Endothelial cell of umbilical vein (primary cell): ENCODE measurements at regions not wholly inside any gene's neighbourhood (a gene's known extent, or its start where the extent isn't known, plus 50 kb on each side); places are given as distances from the start of the nearest gene placed in this dataset.

Experiments used
- BruUV-seq: library from RNA; stranded (reverse); fragments of 400-500 nt; replicated peaks from 2 replicates; lab custom pipeline; 2021; lab: Mats Ljungman, UMichigan
- CTCF ChIA-PET: fragments of 300-600, 350-600 bp; sonication (Branson Sonifier 250); formaldehyde crosslinking; loops from one replicate; lab custom pipeline; 2021; ENCODE audit warnings: antibody characterized with exemption, inconsistent platforms; lab: Charles Lee
- POLR2A ChIA-PET: fragments of 300-600, 350-600 bp; sonication (Branson Sonifier 250); formaldehyde crosslinking; loops from one replicate; lab custom pipeline; 2021; ENCODE audit warnings: antibody characterized with exemption, inconsistent platforms; lab: Charles Lee
- DNase-seq: peaks from one replicate; pipeline ENCODE4 v3.0.0-alpha.2; 2011; ENCODE audit warnings: low read depth, low spot score
- FAIRE-seq: peaks from 2 replicates; lab custom pipeline; 2011; peaks lifted over from hg19 to GRCh38; lab: Jason Lieb, UNC
- H2AFZ ChIP-seq: 2 replicates; pipeline ENCODE4 v1.6.0; 2012; ENCODE audit warnings: low read depth, low read length, control low read depth, inconsistent platforms
- H3K27ac ChIP-seq: 2 replicates; pipeline ENCODE4 v1.5.1; 2011; ENCODE audit warnings: low read depth, mild to moderate bottlenecking, control low read depth, low read length, moderate library complexity; ENCODE audit not compliant: insufficient read depth
- H3K27me3 ChIP-seq, 2 experiments: 2 replicates each; pipeline versions ENCODE4 v1.6.0 to v1.6.1; 2011; ENCODE audit warnings: low read length in 2 of 2, mixed read lengths in 1 of 2; ENCODE audit not compliant: control insufficient read depth in 2 of 2, insufficient read depth in 2 of 2
- H3K36me3 ChIP-seq, 2 experiments: 2 replicates in 1 of 2; 3 replicates in 1 of 2; pipeline ENCODE4 v1.5.1; 2011; ENCODE audit warnings: low read length in 2 of 2, mild to moderate bottlenecking in 1 of 2, moderate library complexity in 1 of 2; ENCODE audit not compliant: control insufficient read depth in 2 of 2, insufficient read depth in 2 of 2; ENCODE audit errors: extremely low read depth in 1 of 2
- H3K4me1 ChIP-seq: 3 replicates; pipeline ENCODE4 v1.5.1; 2011; ENCODE audit warnings: mild to moderate bottlenecking, low read length; ENCODE audit not compliant: control insufficient read depth, insufficient read depth; ENCODE audit errors: extremely low read depth
- H3K4me2 ChIP-seq: 2 replicates; pipeline ENCODE4 v1.6.1; 2011; ENCODE audit warnings: low read length, control low read depth, mixed read lengths; ENCODE audit not compliant: insufficient read depth
- H3K4me3 ChIP-seq, 3 experiments: fragments of 200-600 bp in 1 of 3; sonication (generic), shearing (Covaris generic) in 1 of 3; replicated peaks in 1 of 3; 2 replicates each; pipeline ENCODE4 v1.5.1; 2011 to 2016; ENCODE audit warnings: control low read depth in 3 of 3, low read length in 3 of 3, mild to moderate bottlenecking in 2 of 3, inconsistent platforms in 1 of 3, low read depth in 1 of 3, moderate library complexity in 1 of 3; ENCODE audit not compliant: insufficient read depth in 1 of 3
- H3K79me2 ChIP-seq: 2 replicates; pipeline ENCODE4 v1.6.0; 2012; ENCODE audit warnings: low read length, inconsistent platforms; ENCODE audit not compliant: control insufficient read depth, insufficient read depth
- H3K9ac ChIP-seq: replicated peaks from 2 replicates; pipeline ENCODE3; 2011; ENCODE audit warnings: low read length, control low read depth; ENCODE audit not compliant: insufficient read depth; ENCODE audit errors: extremely low read depth
- H3K9me1 ChIP-seq: replicated peaks from 3 replicates; pipeline ENCODE4 v1.6.0; 2011; ENCODE audit warnings: mild to moderate bottlenecking, low read length; ENCODE audit not compliant: control insufficient read depth, insufficient read depth; ENCODE audit errors: extremely low read depth
- H3K9me3 ChIP-seq: replicated peaks from 2 replicates; pipeline ENCODE4 v1.5.1; 2012; ENCODE audit warnings: low read length, inconsistent platforms; ENCODE audit not compliant: control insufficient read depth, insufficient read depth
- H4K20me1 ChIP-seq: replicated peaks from 2 replicates; pipeline ENCODE3; 2011; ENCODE audit warnings: mild to moderate bottlenecking, low read length; ENCODE audit not compliant: control insufficient read depth, insufficient read depth; ENCODE audit errors: extremely low read depth
- EZH2 ChIP-seq: IDR thresholded peaks from 2 replicates; pipeline ENCODE4 v1.6.1; 2012; ENCODE audit warnings: borderline replicate concordance, low read depth, mild to moderate bottlenecking, moderate library complexity, low read length, inconsistent platforms; ENCODE audit not compliant: severe bottlenecking
- FOS ChIP-seq: IDR thresholded peaks from 2 replicates; pipeline ENCODE4 v1.6.1; 2011; ENCODE audit warnings: mild to moderate bottlenecking, low read length, moderate library complexity, borderline replicate concordance; ENCODE audit not compliant: insufficient read depth
- GATA2 ChIP-seq: IDR thresholded peaks from 2 replicates; pipeline ENCODE4 v1.7.0; 2011; ENCODE audit warnings: low read depth, mild to moderate bottlenecking, moderate library complexity, mixed read lengths, low read length; ENCODE audit not compliant: insufficient read length, insufficient read depth
- JUN ChIP-seq: IDR thresholded peaks from 2 replicates; pipeline ENCODE4 v1.6.1; 2011; ENCODE audit warnings: borderline replicate concordance, low read depth; ENCODE audit not compliant: insufficient read length, insufficient read depth
- MYC ChIP-seq: IDR thresholded peaks from one replicate; pipeline ENCODE4 v1.6.1; 2011; ENCODE audit warnings: mild to moderate bottlenecking, low read depth, low read length
- POLR2A ChIP-seq: IDR thresholded peaks from 2 replicates; pipeline ENCODE4 v1.6.1; 2012; ENCODE audit warnings: low read depth, mild to moderate bottlenecking, control low read depth, low read length
- POLR2AphosphoS5 ChIP-seq: IDR thresholded peaks from 2 replicates; pipeline ENCODE4 v1.6.1; 2012; ENCODE audit warnings: low read depth, mild to moderate bottlenecking, control low read depth, low read length, moderate library complexity; ENCODE audit not compliant: insufficient read depth
- dilution Hi-C: fragments of 300-500 bp; cut with MboI; formaldehyde crosslinking; loops from one replicate; pipeline ENCODE4 v1.15.0; 2019; ENCODE audit warnings: low sequenced_read_pairs; ENCODE audit not compliant: extremely low pct_ligation_motif_present
- intact Hi-C: fragments of 100-400 bp; cut with micrococcal nuclease; formaldehyde crosslinking; loops from one replicate; pipeline ENCODE4 v1.10.0; 2022
- TF ChIP-seq, protein P1 (sequence below): IDR thresholded peaks from 2 replicates; pipeline ENCODE4 v1.6.1; 2011; ENCODE audit not compliant: insufficient read depth, insufficient read length
- TF ChIP-seq, protein P2 (sequence below), 2 donors: IDR thresholded peaks; 1 replicate in 1 of 2; 2 replicates in 1 of 2; pipeline ENCODE4 v1.5.1; 2011; ENCODE audit warnings: low read length in 2 of 2, mild to moderate bottlenecking in 2 of 2, moderate library complexity in 2 of 2, control low read depth in 1 of 2, inconsistent platforms in 1 of 2, low read depth in 1 of 2; ENCODE audit not compliant: insufficient read depth in 1 of 2; ENCODE audit errors: extremely low read depth in 1 of 2

DNA sequence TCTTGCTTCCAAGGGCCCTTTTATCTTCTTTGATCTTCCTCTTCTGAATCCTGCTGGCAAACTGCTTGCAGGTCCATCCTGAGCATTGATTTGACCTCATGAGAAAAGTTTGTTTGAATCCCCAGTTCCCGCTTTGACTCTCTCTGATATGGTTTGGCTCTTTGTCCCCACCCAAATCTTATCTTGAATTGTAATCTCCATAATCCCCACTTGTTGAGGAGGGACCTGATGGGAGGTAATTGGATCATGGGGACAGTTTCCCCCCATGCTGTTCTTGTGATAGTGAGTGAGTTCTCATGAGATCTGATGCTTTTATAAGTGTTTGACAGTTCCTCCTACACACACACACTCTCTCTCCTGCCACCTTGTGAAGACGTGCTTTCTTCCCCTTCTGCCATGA, 126.6 kb upstream of the ARHGAP20 start:
- Histone ChIP-seq H3K27me3 (no peaks in the 10 kb centered on the region), H4K20me1 (no peaks in the 10 kb centered on the region), H3K4me3 (no peak overlapping the region), H3K9ac (no peak overlapping the region), H3K27ac (no peak overlapping the region), H3K9me3 (no peaks in the 10 kb centered on the region), H3K4me1 (peaks cover 2% of the 10 kb centered on the region), H3K36me3 (no peaks in the 10 kb centered on the region), H3K79me2 (no peaks in the 10 kb centered on the region), H2AFZ (no peak overlapping the region), H3K4me2 (no peak overlapping the region), H3K9me1 (no peaks in the 10 kb centered on the region)
- BruUV-seq: no TSS peak
- ChIA-PET CTCF (no interaction called here), POLR2A (no interaction called here)
- DNase-seq: no peak
- dilution Hi-C loops (no loop called here), intact Hi-C loops (loop anchor here (10.0 kb wide), 1 partner anchor 124 kb away; the partner anchor contains the start of gene ARHGAP20)
- no peak for FAIRE-seq
- TF ChIP-seq, protein P1, sequence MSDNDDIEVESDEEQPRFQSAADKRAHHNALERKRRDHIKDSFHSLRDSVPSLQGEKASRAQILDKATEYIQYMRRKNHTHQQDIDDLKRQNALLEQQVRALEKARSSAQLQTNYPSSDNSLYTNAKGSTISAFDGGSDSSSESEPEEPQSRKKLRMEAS: no peak
- TF ChIP-seq EZH2: no peak
- no peak for TF ChIP-seq POLR2AphosphoS5
- TF ChIP-seq GATA2: no peak
- TF ChIP-seq FOS: no peak
- no peak for TF ChIP-seq POLR2A

DNA sequence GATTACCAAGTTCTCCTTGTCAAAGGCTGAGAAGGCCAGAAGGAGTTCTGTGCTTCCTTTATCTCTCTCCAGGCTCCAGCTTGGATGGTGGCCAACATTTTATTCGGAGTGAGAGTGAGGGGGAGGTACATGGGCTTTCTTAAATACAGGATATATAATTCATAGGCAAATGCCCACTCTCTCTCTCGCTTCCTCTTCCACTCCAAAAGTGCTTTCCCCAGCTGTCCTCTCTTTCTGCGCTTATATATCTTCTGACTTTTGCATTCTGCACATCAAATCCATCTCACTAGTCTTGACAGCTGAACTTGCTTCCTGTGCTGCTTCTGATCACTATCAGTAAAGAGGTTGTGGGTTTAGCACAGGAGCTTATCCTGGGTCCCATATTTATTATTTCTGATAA, 125.4 kb upstream of the ARHGAP20 start:
- Histone ChIP-seq H2AFZ (no peak overlapping the region), H3K79me2 (no peaks in the 10 kb centered on the region), H3K4me2 (no peak overlapping the region), H3K4me1 (peaks cover 13% of the 10 kb centered on the region), H3K4me3 (no peak overlapping the region), H3K27me3 (no peaks in the 10 kb centered on the region), H4K20me1 (no peaks in the 10 kb centered on the region), H3K36me3 (no peaks in the 10 kb centered on the region), H3K27ac (no peak overlapping the region), H3K9me1 (no peaks in the 10 kb centered on the region), H3K9ac (no peak overlapping the region), H3K9me3 (no peaks in the 10 kb centered on the region)
- CTCF ChIA-PET: interaction anchor here (1.4 kb wide), 1 partner anchor 25 kb away, joined by 3 read pairs; no protein-coding TSS in a partner anchor
- FAIRE-seq: no peak
- dilution Hi-C loops: no loop called here
- no peak for DNase-seq
- POLR2A ChIA-PET: no interaction called here
- TF ChIP-seq FOS: no peak
- no peak for TF ChIP-seq POLR2AphosphoS5
- no peak for TF ChIP-seq EZH2
- TF ChIP-seq GATA2: no peak
- TF ChIP-seq, protein P2, sequence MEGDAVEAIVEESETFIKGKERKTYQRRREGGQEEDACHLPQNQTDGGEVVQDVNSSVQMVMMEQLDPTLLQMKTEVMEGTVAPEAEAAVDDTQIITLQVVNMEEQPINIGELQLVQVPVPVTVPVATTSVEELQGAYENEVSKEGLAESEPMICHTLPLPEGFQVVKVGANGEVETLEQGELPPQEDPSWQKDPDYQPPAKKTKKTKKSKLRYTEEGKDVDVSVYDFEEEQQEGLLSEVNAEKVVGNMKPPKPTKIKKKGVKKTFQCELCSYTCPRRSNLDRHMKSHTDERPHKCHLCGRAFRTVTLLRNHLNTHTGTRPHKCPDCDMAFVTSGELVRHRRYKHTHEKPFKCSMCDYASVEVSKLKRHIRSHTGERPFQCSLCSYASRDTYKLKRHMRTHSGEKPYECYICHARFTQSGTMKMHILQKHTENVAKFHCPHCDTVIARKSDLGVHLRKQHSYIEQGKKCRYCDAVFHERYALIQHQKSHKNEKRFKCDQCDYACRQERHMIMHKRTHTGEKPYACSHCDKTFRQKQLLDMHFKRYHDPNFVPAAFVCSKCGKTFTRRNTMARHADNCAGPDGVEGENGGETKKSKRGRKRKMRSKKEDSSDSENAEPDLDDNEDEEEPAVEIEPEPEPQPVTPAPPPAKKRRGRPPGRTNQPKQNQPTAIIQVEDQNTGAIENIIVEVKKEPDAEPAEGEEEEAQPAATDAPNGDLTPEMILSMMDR (IDR thresholded peaks at IDR 0.05; ENCODE audit: extremely low read depth in 1 of 2, insufficient read depth in 1 of 2, low read depth in 1 of 2, low read length in 2 of 2): no peak
- TF ChIP-seq, protein P1: no peak
- no peak for TF ChIP-seq POLR2A
- no peak for TF ChIP-seq MYC
- no peak for TF ChIP-seq JUN
- intact Hi-C loops: loop anchor here (10.0 kb wide), 1 partner anchor 123 kb away; the partner anchor contains the start of gene ARHGAP20
- BruUV-seq: no TSS peak
